Central memory CD8-positive, alpha-beta T cell (primary cell): ENCODE measurements at regions not wholly inside any gene's neighbourhood (a gene's known extent, or its start where the extent isn't known, plus 50 kb on each side); places are given as distances from the start of the nearest gene placed in this dataset.

Source experiments
- ATAC-seq: fragments of 150-1000 bp; cut with Tn5 transposase; replicated peaks from 2 replicates; pipeline ENCODE4 v1.10.0; 2022; ENCODE audit warnings: mild to moderate bottlenecking, moderate FRiP score, moderate number of reproducible peaks; ENCODE audit not compliant: poor library complexity, severe bottlenecking; ENCODE audit errors: extremely low read depth
- DNase-seq, 2 donors: peaks; one replicate each; pipeline ENCODE4 v3.0.0; 2021; ENCODE audit warnings: low spot score in 2 of 2
- H3K27ac Mint-ChIP-seq: one replicate; pipeline ENCODE4 v1.8.0; 2022; ENCODE audit warnings: low read depth, mild to moderate bottlenecking, moderate library complexity, mixed read lengths
- H3K27me3 Mint-ChIP-seq: one replicate; pipeline ENCODE4 v1.8.0; 2022; ENCODE audit warnings: mixed read lengths
- H3K36me3 Mint-ChIP-seq: one replicate; pipeline ENCODE4 v1.8.0; 2022; ENCODE audit warnings: mild to moderate bottlenecking, moderate library complexity, mixed read lengths; ENCODE audit not compliant: insufficient read depth
- H3K4me1 Mint-ChIP-seq: one replicate; pipeline ENCODE4 v1.8.0; 2022; ENCODE audit warnings: mixed read lengths
- H3K4me3 Mint-ChIP-seq: one replicate; pipeline ENCODE4 v1.8.0; 2022; ENCODE audit warnings: mild to moderate bottlenecking, moderate library complexity, mixed read lengths
- H3K9me3 Mint-ChIP-seq: one replicate; pipeline ENCODE4 v1.8.0; 2022; ENCODE audit warnings: mixed read lengths

DNA sequence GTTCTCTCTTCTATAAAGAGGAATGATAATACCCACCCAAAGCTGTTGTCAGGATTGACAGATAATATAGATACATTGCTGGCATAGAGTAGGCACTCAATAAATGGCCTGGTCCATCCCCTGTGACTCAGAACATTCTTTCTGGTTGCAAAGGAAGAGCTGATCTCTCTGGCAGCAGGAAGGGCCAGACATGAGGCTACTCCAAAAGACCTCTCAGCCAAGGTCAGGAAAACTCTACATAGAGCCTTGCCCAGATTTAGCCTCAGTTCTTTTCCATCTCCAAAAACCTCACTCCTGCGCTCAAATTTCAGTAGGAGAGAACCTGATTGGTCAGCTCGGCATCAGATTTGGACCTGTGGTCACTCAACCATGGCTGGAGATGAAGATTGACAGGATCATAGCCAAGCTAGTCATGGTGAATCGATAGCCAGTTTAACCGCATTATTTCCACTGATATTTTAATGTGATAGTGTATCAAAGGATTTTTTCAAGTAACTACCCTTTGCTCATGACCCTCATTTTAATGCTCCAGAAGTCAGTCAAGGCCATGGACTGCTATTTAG is 319.6 kb downstream of the DRD1 start:
- no peaks in the 10 kb centered on the region for H3K4me1 Mint-ChIP-seq
- peaks cover 11% of the 10 kb centered on the region for H3K27me3 Mint-ChIP-seq
- no peak overlapping the region for H3K4me3 Mint-ChIP-seq
- ATAC-seq (no peak), DNase-seq (no peak)
- no peaks in the 10 kb centered on the region for H3K9me3 Mint-ChIP-seq
- no peak overlapping the region for H3K27ac Mint-ChIP-seq
- H3K36me3 Mint-ChIP-seq: no peaks in the 10 kb centered on the region

DNA sequence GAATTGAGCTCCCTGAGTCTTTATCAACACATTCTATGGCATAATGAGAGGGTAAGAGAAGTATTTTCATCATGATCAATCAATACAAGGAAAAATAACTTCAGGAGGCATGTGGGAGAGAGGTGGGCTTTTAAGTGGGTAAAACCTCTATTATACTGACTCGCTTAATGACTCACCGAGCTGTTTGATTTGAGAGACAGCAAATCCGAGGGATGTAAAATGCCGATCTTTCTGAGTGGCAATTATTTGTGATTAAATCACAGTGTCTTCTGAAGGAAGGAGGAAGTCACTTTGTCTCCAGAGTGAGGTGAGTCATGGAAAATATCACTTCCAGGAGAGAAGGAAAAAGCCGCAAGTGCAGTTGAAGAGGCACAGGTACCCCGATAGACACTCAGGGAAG is 320.4 kb downstream of the DRD1 start:
- Mint-ChIP-seq H3K27me3 (peaks cover 15% of the 10 kb centered on the region), H3K4me1 (no peaks in the 10 kb centered on the region), H3K36me3 (no peaks in the 10 kb centered on the region), H3K9me3 (no peaks in the 10 kb centered on the region), H3K4me3 (no peak overlapping the region), H3K27ac (no peak overlapping the region)
- ATAC-seq (no peak), DNase-seq (no peak)

DNA sequence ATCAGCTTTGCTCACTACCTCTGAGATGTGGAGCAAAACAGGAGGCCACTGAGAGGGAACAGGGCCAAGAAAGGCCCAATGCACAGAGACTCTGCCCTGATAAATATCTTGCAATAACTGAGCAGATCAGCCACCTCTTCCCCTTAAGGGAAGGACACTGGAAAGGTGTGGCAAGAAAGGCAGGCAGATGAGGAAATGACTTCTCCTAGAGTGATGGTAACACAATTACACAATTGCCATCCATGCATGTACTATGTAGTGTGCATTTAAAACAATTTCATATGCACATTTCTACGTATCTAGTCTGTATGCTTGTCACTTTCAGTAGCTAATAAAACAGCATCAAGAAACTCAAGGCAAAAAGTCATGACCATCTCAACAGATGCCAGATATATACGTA is 322.5 kb downstream of the DRD1 start:
- DNase-seq (no peak), ATAC-seq (no peak)
- no peak overlapping the region for H3K4me3 Mint-ChIP-seq
- peaks cover 36% of the 10 kb centered on the region for H3K27me3 Mint-ChIP-seq
- no peak overlapping the region for H3K27ac Mint-ChIP-seq
- H3K36me3 Mint-ChIP-seq: no peaks in the 10 kb centered on the region
- H3K4me1 Mint-ChIP-seq: no peaks in the 10 kb centered on the region
- H3K9me3 Mint-ChIP-seq: no peaks in the 10 kb centered on the region

DNA sequence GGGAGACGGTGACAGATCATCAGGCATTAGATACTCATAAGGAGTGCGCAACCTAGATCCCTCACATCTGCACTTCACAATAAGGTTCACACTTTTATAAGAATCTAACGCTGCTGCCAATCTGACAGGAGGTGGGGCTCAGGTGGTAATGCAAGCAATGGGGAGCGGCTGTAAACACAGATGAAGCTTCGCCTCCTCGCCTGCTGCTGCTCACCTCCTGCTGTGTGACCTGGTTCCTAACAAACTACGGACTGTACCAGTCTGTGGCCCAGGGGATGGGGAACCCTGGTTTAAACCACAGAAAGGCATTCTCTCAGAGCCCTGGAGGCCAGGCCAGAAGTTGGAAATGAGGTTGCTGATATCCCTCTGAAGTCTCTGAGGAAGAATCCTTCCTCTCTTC is 323.6 kb downstream of the DRD1 start:
- ATAC-seq (no peak), DNase-seq (no peak)
- Mint-ChIP-seq H3K4me1 (no peaks in the 10 kb centered on the region), H3K9me3 (no peaks in the 10 kb centered on the region), H3K27ac (no peak overlapping the region), H3K4me3 (no peak overlapping the region), H3K36me3 (no peaks in the 10 kb centered on the region), H3K27me3 (peaks cover 38% of the 10 kb centered on the region)

DNA sequence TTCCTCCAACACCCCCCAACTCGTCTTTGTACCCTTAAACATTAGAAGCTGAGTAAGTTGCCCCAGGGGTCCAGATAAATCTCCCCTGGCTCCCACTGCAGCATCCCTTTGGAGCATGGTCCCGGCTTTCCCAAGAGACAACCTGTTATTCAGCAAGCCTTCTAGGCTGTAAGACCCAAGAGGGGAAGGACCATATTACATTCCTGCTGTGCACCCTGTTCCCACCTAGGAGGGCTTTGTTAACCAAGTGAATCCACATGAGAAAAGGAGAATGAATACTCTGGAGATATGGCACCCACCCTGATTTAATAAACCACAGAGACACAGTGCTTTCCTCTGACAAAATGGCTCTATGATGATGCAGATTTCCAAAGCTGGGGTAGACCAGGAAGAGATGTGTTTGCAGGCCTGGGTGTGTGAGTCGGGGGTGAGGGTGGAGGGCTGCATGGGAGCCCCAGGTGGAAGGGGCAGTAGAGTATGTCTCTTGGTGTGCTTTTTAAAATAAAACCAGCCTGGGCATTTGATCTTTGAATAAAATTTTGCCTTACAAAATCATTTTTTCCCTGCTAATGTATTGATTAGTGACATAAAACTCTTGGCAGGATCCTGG is 325.2 kb downstream of the DRD1 start:
- Mint-ChIP-seq H3K4me3 (no peak overlapping the region), H3K27me3 (peaks cover 38% of the 10 kb centered on the region), H3K36me3 (no peaks in the 10 kb centered on the region), H3K9me3 (no peaks in the 10 kb centered on the region), H3K27ac (no peak overlapping the region), H3K4me1 (no peaks in the 10 kb centered on the region)
- ATAC-seq (no peak), DNase-seq (no peak)

DNA sequence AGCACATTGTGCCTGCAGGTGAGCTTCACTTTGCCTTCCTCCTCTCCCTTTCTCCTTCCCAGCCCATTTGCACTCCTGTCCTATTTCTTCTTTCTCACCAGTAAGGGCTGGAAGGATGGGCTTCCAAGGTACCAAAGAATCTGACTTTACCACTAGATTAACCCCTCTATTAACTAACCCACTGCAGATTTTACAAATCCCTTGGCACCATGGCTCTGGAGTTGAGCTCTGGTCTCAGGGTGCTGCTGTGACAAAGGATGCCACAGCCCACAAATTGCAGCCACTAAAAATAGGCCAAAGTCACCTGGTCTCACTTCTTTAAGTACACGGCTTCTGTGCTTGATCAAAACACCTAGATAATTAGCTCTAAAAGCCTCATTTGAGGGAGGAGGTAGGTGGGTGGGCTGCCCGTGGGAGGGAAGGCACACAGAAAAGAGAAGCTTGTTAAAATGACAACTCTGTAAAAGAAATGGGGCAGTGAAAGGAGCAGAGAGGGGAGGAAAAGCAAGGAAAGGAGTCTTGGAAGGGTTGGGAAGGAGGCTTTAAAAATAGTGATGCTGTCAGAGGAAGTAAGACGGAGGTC is 327.4 kb downstream of the DRD1 start:
- Mint-ChIP-seq H3K27ac (no peak overlapping the region), H3K4me3 (no peak overlapping the region), H3K4me1 (no peaks in the 10 kb centered on the region), H3K27me3 (peaks cover 38% of the 10 kb centered on the region), H3K36me3 (no peaks in the 10 kb centered on the region), H3K9me3 (no peaks in the 10 kb centered on the region)
- DNase-seq (no peak), ATAC-seq (no peak)

DNA sequence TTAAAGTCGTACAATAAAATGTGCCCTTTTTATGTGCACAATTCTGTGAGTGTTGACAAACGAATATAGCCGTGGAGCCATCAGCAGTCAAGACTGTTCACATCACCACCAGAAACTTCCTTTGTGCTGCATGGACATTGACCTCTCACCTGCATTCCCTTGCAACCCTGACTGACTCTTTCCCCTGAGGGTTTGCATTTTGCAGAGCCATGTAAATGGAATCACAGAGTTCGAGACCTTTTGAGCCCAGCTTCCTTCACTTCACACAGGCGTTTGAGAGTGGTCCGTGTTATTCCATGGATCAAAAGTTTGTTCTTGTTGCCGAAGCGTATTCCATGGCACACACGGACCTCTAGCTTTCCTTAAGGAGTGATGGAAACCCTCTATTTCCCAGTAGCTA is 328.2 kb downstream of the DRD1 start:
- Mint-ChIP-seq H3K4me3 (no peak overlapping the region), H3K4me1 (no peaks in the 10 kb centered on the region), H3K27me3 (peaks cover 32% of the 10 kb centered on the region)

DNA sequence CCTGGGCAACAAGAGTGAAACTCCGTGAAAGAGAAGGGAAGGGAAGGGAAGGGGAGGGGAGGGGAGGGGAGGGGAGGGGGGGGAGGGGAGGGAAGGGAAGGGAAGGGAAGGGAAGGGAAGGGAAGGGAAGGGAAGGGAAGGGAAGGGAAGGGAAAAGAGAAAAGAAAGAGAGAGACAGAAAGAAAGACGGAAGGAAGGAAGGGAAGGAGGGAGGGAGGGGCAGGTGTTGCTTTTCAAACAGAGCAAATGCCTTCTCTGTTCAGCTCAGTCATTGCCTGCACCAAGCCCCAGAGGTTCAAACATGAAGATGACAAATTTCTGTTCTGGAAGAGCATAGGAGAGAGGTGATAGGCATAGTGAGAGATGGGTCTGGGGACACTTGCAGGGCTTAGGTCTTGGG is 330.0 kb downstream of the DRD1 start:
- Mint-ChIP-seq H3K9me3 (no peaks in the 10 kb centered on the region), H3K36me3 (no peaks in the 10 kb centered on the region), H3K4me3 (no peak overlapping the region), H3K27ac (no peak overlapping the region), H3K27me3 (peaks cover 26% of the 10 kb centered on the region), H3K4me1 (no peaks in the 10 kb centered on the region)
- DNase-seq (no peak), ATAC-seq (no peak)

More for the DNA sequence above, 328.2 kb downstream of the DRD1 start:
- Mint-ChIP-seq H3K9me3 (no peaks in the 10 kb centered on the region), H3K36me3 (no peaks in the 10 kb centered on the region), H3K27ac (no peak overlapping the region)
- DNase-seq (no peak), ATAC-seq (no peak)

DNA sequence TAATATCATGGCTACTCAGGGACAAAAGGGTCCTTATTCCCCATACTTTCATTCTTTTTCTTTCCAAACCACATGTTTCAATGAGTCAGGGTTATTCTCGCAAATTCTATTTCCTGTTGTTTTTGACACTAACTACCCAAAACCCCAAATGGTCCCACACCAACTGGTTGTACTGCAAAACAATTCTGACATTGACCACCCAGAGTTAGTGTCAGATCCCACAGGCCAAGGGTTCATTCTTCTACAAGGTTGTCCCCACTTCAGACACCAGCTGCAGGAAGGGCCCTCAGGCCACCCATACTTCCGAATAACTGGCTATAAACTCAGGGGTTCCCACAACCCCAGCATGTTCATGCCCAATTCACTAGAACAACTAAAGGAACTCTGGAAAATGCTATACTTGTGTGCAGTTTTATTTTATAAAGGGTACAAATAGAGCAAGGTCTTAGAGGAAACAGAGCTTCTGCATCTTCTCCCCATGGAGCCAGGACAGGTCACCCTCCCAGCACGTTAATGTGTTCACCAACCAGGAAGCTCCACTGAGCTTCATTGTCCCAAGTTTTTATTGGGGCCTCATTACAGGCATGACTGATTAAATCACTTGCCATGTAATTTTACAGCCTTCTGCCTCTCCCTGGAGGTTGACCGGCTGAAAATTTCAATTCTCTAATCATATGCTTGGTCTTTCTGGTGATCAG is 334.8 kb downstream of the DRD1 start:
- Mint-ChIP-seq H3K27me3 (no peaks in the 10 kb centered on the region), H3K9me3 (no peaks in the 10 kb centered on the region), H3K4me1 (no peaks in the 10 kb centered on the region), H3K36me3 (no peaks in the 10 kb centered on the region), H3K27ac (no peak overlapping the region), H3K4me3 (no peak overlapping the region)
- ATAC-seq (no peak), DNase-seq (no peak)

DNA sequence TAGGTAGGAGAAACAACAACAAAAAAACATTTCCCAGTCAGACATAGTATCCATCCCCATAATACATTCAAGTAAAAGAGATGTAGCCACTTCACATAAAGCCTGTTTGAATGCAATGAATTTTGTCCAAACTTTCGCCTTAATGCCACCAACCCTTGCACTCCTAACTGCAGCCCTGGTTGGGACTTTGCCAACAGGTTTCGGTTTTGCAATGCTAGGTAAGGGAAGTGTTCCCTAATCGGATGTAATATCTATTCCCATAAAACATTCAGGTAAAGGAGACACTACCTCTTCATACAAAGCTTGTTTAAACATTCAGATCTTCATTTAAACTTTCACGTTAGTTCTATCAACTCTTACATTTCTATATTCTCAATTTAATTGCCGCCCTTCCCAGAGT is 336.1 kb downstream of the DRD1 start:
- no peak overlapping the region for H3K27ac Mint-ChIP-seq
- no peak for DNase-seq
- no peaks in the 10 kb centered on the region for H3K27me3 Mint-ChIP-seq
- ATAC-seq: no peak
- no peaks in the 10 kb centered on the region for H3K4me1 Mint-ChIP-seq
- H3K36me3 Mint-ChIP-seq: no peaks in the 10 kb centered on the region
- H3K9me3 Mint-ChIP-seq: no peaks in the 10 kb centered on the region
- H3K4me3 Mint-ChIP-seq: no peak overlapping the region

DNA sequence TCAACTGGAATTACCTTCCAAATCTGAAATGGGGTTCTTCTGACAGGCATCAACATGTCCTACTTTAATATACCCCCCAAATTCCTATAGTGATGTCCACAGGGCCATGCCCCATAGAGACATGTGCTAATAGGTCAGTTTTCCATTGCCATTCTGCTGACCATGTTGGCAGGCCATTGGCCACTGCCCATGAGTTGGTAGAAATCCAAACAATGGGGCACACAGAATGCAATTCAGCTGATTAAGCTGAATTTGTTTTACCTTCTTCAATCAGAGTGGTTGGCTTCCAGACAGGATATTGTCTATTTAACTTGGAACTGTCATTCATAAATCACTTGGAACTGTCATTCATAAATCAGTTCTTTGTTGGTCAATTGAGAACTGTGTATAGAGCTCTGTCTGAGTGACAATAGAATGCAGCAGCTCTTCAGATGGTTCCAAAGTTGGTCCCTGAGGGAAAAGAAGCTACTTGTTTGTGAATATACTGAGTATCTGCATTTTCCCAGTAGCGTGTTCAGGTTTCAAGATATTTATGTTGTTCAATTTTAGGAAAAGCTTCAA is 336.9 kb downstream of the DRD1 start:
- Mint-ChIP-seq H3K27me3 (no peaks in the 10 kb centered on the region), H3K4me1 (no peaks in the 10 kb centered on the region), H3K4me3 (no peak overlapping the region), H3K9me3 (no peaks in the 10 kb centered on the region), H3K36me3 (no peaks in the 10 kb centered on the region), H3K27ac (no peak overlapping the region)
- DNase-seq (no peak), ATAC-seq (no peak)

DNA sequence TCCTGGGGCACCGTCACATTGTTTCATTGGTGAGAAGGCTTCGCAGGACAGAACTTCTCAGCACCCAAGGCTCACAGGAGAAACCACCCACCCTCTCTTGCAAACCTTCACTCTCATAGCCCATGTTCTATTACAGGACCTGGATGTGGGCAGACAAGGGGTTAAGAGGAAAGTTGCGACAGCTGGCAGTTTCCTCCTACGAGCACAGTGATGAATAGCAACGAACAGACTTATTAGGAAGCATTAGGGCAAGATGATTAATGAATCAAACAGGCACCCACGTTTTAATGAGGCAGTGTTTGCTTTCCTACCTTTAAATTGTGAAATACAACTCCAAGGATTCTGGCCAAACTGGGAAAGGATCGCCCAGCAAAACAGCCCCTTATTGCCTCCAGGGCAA is 339.3 kb downstream of the DRD1 start:
- DNase-seq (no peak), ATAC-seq (no peak)
- no peaks in the 10 kb centered on the region for H3K36me3 Mint-ChIP-seq
- no peaks in the 10 kb centered on the region for H3K4me1 Mint-ChIP-seq
- H3K27ac Mint-ChIP-seq: no peak overlapping the region
- no peaks in the 10 kb centered on the region for H3K9me3 Mint-ChIP-seq
- H3K4me3 Mint-ChIP-seq: no peak overlapping the region
- no peaks in the 10 kb centered on the region for H3K27me3 Mint-ChIP-seq

DNA sequence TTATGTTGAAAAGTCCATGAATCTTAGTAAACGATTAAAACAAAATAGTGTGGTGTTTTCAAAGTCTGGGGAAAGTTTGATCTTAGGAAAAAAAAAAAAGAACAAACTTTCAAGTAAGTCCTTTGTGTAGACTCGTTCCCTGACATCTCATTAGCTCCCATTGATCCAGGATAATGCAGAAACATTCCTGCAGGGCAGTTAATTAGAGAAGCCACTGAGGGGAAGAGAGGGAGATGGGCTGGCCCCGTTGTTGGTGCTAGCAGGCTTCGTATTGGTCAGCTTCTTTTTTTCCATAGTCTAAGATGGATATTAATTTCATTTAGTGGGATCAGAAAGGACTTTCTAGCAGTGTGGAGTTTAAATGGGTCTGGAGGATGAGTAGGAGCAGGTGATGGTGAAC is 340.2 kb downstream of the DRD1 start:
- H3K4me1 Mint-ChIP-seq: no peaks in the 10 kb centered on the region
- H3K9me3 Mint-ChIP-seq: no peaks in the 10 kb centered on the region
- H3K36me3 Mint-ChIP-seq: no peaks in the 10 kb centered on the region
- DNase-seq: no peak
- H3K4me3 Mint-ChIP-seq: no peak overlapping the region
- H3K27me3 Mint-ChIP-seq: no peaks in the 10 kb centered on the region
- no peak for ATAC-seq
- no peak overlapping the region for H3K27ac Mint-ChIP-seq
